ENCODE measurements at regions not wholly inside any gene's neighbourhood (a gene's known extent, or its start where the extent isn't known, plus 50 kb on each side); places are given as distances from the start of the nearest gene placed in this dataset.

DNA sequence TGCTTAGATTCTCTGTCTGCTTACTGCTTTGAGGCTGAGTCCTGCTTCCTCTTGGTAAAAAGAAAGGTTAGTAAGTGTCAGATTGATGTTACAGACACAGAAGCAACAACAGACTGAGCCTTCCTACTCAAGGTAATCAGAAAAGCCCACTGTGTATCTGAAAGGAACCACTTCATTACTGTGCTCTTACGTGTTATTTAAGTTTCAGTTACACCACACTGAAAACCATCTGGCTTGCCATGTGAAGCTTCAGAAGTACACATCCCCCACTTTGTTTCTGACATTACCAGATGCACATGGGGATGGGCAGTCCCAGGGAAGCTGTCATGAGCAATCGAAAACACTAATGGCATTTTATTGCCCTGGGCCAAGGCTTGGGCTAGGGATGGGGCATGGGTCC lies 1290.1 kb downstream of the AACS start:
- H3K9ac ChIP-seq (replicated peaks; ENCODE audit: extremely low read depth, insufficient read depth, low read length) = no peak overlapping the region
- no peaks in the 10 kb centered on the region for H3K4me1 ChIP-seq (ENCODE audit: control insufficient read depth, extremely low read depth, insufficient read depth, low read length)
- no peaks in the 10 kb centered on the region for H3K36me3 ChIP-seq (ENCODE audit: control insufficient read depth in 2 of 2, extremely low read depth in 1 of 2, insufficient read depth in 2 of 2, low read length in 2 of 2)
- intact Hi-C loops (cut with micrococcal nuclease) = no loop called here
- no peaks in the 10 kb centered on the region for H3K9me1 ChIP-seq (replicated peaks; ENCODE audit: control insufficient read depth, extremely low read depth, insufficient read depth, low read length)
- FAIRE-seq (no peak), DNase-seq (ENCODE audit: low read depth, low spot score) (no peak)
- dilution Hi-C loops (cut with MboI; ENCODE audit: extremely low pct_ligation_motif_present, low sequenced_read_pairs) = no loop called here
- CTCF ChIA-PET = no interaction called here
- H3K4me2 ChIP-seq (ENCODE audit: insufficient read depth, low read length) = no peak overlapping the region
- no peaks in the 10 kb centered on the region for H3K27me3 ChIP-seq (ENCODE audit: control insufficient read depth in 2 of 2, insufficient read depth in 2 of 2, low read length in 2 of 2)
- POLR2A ChIA-PET = no interaction called here
- no TSS peak for BruUV-seq (replicated peaks)
- no peaks in the 10 kb centered on the region for H4K20me1 ChIP-seq (replicated peaks; ENCODE audit: control insufficient read depth, extremely low read depth, insufficient read depth, low read length)
- H3K4me3 ChIP-seq (replicated peaks in 1 of 3; ENCODE audit: insufficient read depth in 1 of 3, low read depth in 1 of 3, low read length in 3 of 3) = no peak overlapping the region
- H3K9me3 ChIP-seq (replicated peaks; ENCODE audit: control insufficient read depth, insufficient read depth, low read length) = peaks cover 11% of the 10 kb centered on the region
- no peak overlapping the region for H3K27ac ChIP-seq (ENCODE audit: insufficient read depth, low read depth, low read length)
- no peak for TF ChIP-seq MYC (IDR thresholded peaks at IDR 0.05; ENCODE audit: low read depth, low read length)
- H2AFZ ChIP-seq (ENCODE audit: low read depth, low read length) = no peak overlapping the region
- no peaks in the 10 kb centered on the region for H3K79me2 ChIP-seq (ENCODE audit: control insufficient read depth, insufficient read depth, low read length)

- no peak overlapping the region for H2AFZ ChIP-seq (ENCODE audit: low read depth, low read length)
- ChIA-PET POLR2A (no interaction called here), CTCF (no interaction called here)
- TF ChIP-seq FOS (IDR thresholded peaks at IDR 0.05; ENCODE audit: borderline replicate concordance, insufficient read depth, low read length) = no peak
- no peak for TF ChIP-seq POLR2A (IDR thresholded peaks at IDR 0.05; ENCODE audit: low read depth, low read length)
- TF ChIP-seq, protein P1, sequence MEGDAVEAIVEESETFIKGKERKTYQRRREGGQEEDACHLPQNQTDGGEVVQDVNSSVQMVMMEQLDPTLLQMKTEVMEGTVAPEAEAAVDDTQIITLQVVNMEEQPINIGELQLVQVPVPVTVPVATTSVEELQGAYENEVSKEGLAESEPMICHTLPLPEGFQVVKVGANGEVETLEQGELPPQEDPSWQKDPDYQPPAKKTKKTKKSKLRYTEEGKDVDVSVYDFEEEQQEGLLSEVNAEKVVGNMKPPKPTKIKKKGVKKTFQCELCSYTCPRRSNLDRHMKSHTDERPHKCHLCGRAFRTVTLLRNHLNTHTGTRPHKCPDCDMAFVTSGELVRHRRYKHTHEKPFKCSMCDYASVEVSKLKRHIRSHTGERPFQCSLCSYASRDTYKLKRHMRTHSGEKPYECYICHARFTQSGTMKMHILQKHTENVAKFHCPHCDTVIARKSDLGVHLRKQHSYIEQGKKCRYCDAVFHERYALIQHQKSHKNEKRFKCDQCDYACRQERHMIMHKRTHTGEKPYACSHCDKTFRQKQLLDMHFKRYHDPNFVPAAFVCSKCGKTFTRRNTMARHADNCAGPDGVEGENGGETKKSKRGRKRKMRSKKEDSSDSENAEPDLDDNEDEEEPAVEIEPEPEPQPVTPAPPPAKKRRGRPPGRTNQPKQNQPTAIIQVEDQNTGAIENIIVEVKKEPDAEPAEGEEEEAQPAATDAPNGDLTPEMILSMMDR (IDR thresholded peaks at IDR 0.05; ENCODE audit: extremely low read depth in 1 of 2, insufficient read depth in 1 of 2, low read depth in 1 of 2, low read length in 2 of 2) = no peak
- no peak for TF ChIP-seq GATA2 (IDR thresholded peaks at IDR 0.05; ENCODE audit: insufficient read depth, insufficient read length, low read depth, low read length)
- no peak for TF ChIP-seq EZH2 (IDR thresholded peaks at IDR 0.05; ENCODE audit: borderline replicate concordance, low read depth, low read length, severe bottlenecking)
- TF ChIP-seq MYC (IDR thresholded peaks at IDR 0.05; ENCODE audit: low read depth, low read length) = no peak
- TF ChIP-seq JUN (IDR thresholded peaks at IDR 0.05; ENCODE audit: borderline replicate concordance, insufficient read depth, insufficient read length, low read depth) = no peak
- TF ChIP-seq, protein P2, sequence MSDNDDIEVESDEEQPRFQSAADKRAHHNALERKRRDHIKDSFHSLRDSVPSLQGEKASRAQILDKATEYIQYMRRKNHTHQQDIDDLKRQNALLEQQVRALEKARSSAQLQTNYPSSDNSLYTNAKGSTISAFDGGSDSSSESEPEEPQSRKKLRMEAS (IDR thresholded peaks at IDR 0.05; ENCODE audit: insufficient read depth, insufficient read length) = no peak
- no peak for TF ChIP-seq POLR2AphosphoS5 (IDR thresholded peaks at IDR 0.05; ENCODE audit: insufficient read depth, low read depth, low read length)
- H3K36me3 ChIP-seq (ENCODE audit: control insufficient read depth in 2 of 2, extremely low read depth in 1 of 2, insufficient read depth in 2 of 2, low read length in 2 of 2) = no peaks in the 10 kb centered on the region
- H3K9me3 ChIP-seq (replicated peaks; ENCODE audit: control insufficient read depth, insufficient read depth, low read length) = peaks cover 8% of the 10 kb centered on the region
- H3K9ac ChIP-seq (replicated peaks; ENCODE audit: extremely low read depth, insufficient read depth, low read length) = no peak overlapping the region
- no peaks in the 10 kb centered on the region for H4K20me1 ChIP-seq (replicated peaks; ENCODE audit: control insufficient read depth, extremely low read depth, insufficient read depth, low read length)
- H3K4me3 ChIP-seq (replicated peaks in 1 of 3; ENCODE audit: insufficient read depth in 1 of 3, low read depth in 1 of 3, low read length in 3 of 3) = no peak overlapping the region
- no TSS peak for BruUV-seq (replicated peaks)
- FAIRE-seq (no peak), DNase-seq (ENCODE audit: low read depth, low spot score) (no peak)
- no peak overlapping the region for H3K4me2 ChIP-seq (ENCODE audit: insufficient read depth, low read length)
- no peaks in the 10 kb centered on the region for H3K4me1 ChIP-seq (ENCODE audit: control insufficient read depth, extremely low read depth, insufficient read depth, low read length)
- dilution Hi-C loops (cut with MboI; ENCODE audit: extremely low pct_ligation_motif_present, low sequenced_read_pairs) (no loop called here), intact Hi-C loops (cut with micrococcal nuclease) (no loop called here)
- H3K27ac ChIP-seq (ENCODE audit: insufficient read depth, low read depth, low read length) = no peak overlapping the region
- no peaks in the 10 kb centered on the region for H3K79me2 ChIP-seq (ENCODE audit: control insufficient read depth, insufficient read depth, low read length)
- no peaks in the 10 kb centered on the region for H3K9me1 ChIP-seq (replicated peaks; ENCODE audit: control insufficient read depth, extremely low read depth, insufficient read depth, low read length)
- H3K27me3 ChIP-seq (ENCODE audit: control insufficient read depth in 2 of 2, insufficient read depth in 2 of 2, low read length in 2 of 2) = no peaks in the 10 kb centered on the region
These were observed 1293.6 kb downstream of the AACS start for GRCh38 chr12:126358806-126359205.

All from endothelial cell of umbilical vein (primary cell).